Liver (tissue), 8 donors: ENCODE measurements at regions not wholly inside any gene's neighbourhood (a gene's known extent, or its start where the extent isn't known, plus 50 kb on each side); places are given as distances from the start of the nearest gene placed in this dataset.

Source experiments
- DNase-seq: peaks from one replicate; pipeline ENCODE4 v3.0.0-alpha.2; 2017; ENCODE audit warnings: low spot score
- H3K27ac ChIP-seq, 2 donors: one replicate each; pipeline ENCODE4 v1.7.0; 2013; ENCODE audit warnings: inconsistent platforms in 2 of 2, low read length in 2 of 2, control low read depth in 1 of 2, low read depth in 1 of 2, mild to moderate bottlenecking in 1 of 2
- H3K27me3 ChIP-seq, 4 donors: one replicate each; pipeline versions ENCODE4 v1.6.1 to v1.7.0; 2013; ENCODE audit warnings: low read length in 3 of 4, inconsistent platforms in 1 of 4, mild to moderate bottlenecking in 1 of 4, moderate library complexity in 1 of 4; ENCODE audit not compliant: control insufficient read depth in 4 of 4, insufficient read depth in 4 of 4
- H3K36me3 ChIP-seq, 4 donors: one replicate each; pipeline versions ENCODE4 v1.6.1 to v1.7.0; 2013; ENCODE audit warnings: low read length in 3 of 4, mild to moderate bottlenecking in 3 of 4, low read depth in 1 of 4, moderate library complexity in 1 of 4; ENCODE audit not compliant: control insufficient read depth in 4 of 4, insufficient read depth in 3 of 4
- H3K4me1 ChIP-seq, 4 donors: one replicate each; pipeline versions ENCODE4 v1.6.1 to v1.7.0; 2013; ENCODE audit warnings: low read length in 3 of 4, mild to moderate bottlenecking in 3 of 4, moderate library complexity in 1 of 4; ENCODE audit not compliant: control insufficient read depth in 4 of 4, insufficient read depth in 4 of 4
- H3K4me3 ChIP-seq, 3 donors: one replicate each; pipeline versions ENCODE4 v1.6.1 to v1.7.0; 2013; ENCODE audit warnings: low read length in 3 of 3, control low read depth in 1 of 3, low read depth in 1 of 3, mild to moderate bottlenecking in 1 of 3
- H3K9ac ChIP-seq, 2 donors: one replicate each; pipeline ENCODE4 v1.7.0; 2013; ENCODE audit warnings: low read length in 2 of 2, mild to moderate bottlenecking in 2 of 2, moderate library complexity in 2 of 2, control low read depth in 1 of 2, low read depth in 1 of 2
- H3K9me3 ChIP-seq, 4 donors: one replicate each; pipeline versions ENCODE4 v1.6.1 to v1.7.0; 2013; ENCODE audit warnings: low read length in 3 of 4; ENCODE audit not compliant: control insufficient read depth in 4 of 4
- EGR1 ChIP-seq, 2 donors: IDR thresholded peaks; 2 replicates each; pipeline ENCODE4 v1.6.1; 2016 to 2018; ENCODE audit warnings: antibody characterized with exemption in 2 of 2, low read depth in 2 of 2
- FOXA1 ChIP-seq: IDR thresholded peaks from 2 replicates; pipeline ENCODE4 v1.6.1; 2016; ENCODE audit warnings: antibody characterized with exemption
- FOXA2 ChIP-seq: IDR thresholded peaks from 2 replicates; pipeline ENCODE4 v1.6.1; 2016; ENCODE audit warnings: antibody characterized with exemption
- GABPA ChIP-seq, 2 donors: IDR thresholded peaks in 1 of 2; conservative IDR thresholded peaks in 1 of 2; 2 replicates each; pipeline ENCODE4 v1.6.1; 2016; ENCODE audit warnings: antibody characterized with exemption in 2 of 2, mild to moderate bottlenecking in 1 of 2, moderate library complexity in 1 of 2
- HNF4A ChIP-seq, 2 donors: conservative IDR thresholded peaks; 2 replicates each; pipeline ENCODE4 v1.6.1; 2016; ENCODE audit warnings: antibody characterized with exemption in 2 of 2, mild to moderate bottlenecking in 2 of 2
- HNF4G ChIP-seq: IDR thresholded peaks from 2 replicates; pipeline ENCODE4 v1.6.1; 2016; ENCODE audit warnings: antibody characterized with exemption
- JUND ChIP-seq, 2 donors: IDR thresholded peaks; 2 replicates each; pipeline ENCODE4 v1.6.1; 2016; ENCODE audit warnings: antibody characterized with exemption in 2 of 2
- NR2F2 ChIP-seq: IDR thresholded peaks from 2 replicates; pipeline ENCODE4 v1.6.1; 2016; ENCODE audit warnings: antibody characterized with exemption
- RAD21 ChIP-seq, 2 donors: IDR thresholded peaks; 2 replicates each; pipeline ENCODE4 v1.6.1; 2016; ENCODE audit warnings: antibody characterized with exemption in 2 of 2, mild to moderate bottlenecking in 2 of 2
- RXRA ChIP-seq, 2 donors: IDR thresholded peaks; 2 replicates each; pipeline ENCODE4 v1.6.1; 2017 to 2018; ENCODE audit warnings: antibody characterized with exemption in 2 of 2, mild to moderate bottlenecking in 1 of 2
- SP1 ChIP-seq: IDR thresholded peaks from 2 replicates; pipeline ENCODE4 v1.6.1; 2018; ENCODE audit warnings: antibody characterized with exemption, mild to moderate bottlenecking
- TAF1 ChIP-seq: conservative IDR thresholded peaks from 2 replicates; pipeline ENCODE4 v1.6.1; 2016; ENCODE audit warnings: antibody characterized with exemption, mild to moderate bottlenecking
- YY1 ChIP-seq: IDR thresholded peaks from 2 replicates; pipeline ENCODE4 v1.6.1; 2016; ENCODE audit warnings: antibody characterized with exemption, mild to moderate bottlenecking
- WGBS: extraction: QIAGEN DNeasy Blood & Tissue Kit; methylation state at CpG from one replicate; pipeline ENCODE4 v1.1.7; 2013; 5-methylcytosine and 5-hydroxymethylcytosine counted together
- TF ChIP-seq, protein P1 (sequence below): IDR thresholded peaks from 2 replicates; pipeline ENCODE4 v1.6.1; 2016; ENCODE audit warnings: antibody characterized with exemption
- TF ChIP-seq, protein P2 (sequence below): fragments of 150-350 bp; IDR thresholded peaks from 2 replicates; pipeline ENCODE4 v1.5.1; 2017; ENCODE audit warnings: improper control_type of control experiment, low read depth, low read length; ENCODE audit not compliant: missing input control
- TF ChIP-seq, protein P3 (sequence below): IDR thresholded peaks from 2 replicates; pipeline ENCODE4 v1.6.1; 2016; ENCODE audit warnings: antibody characterized with exemption
- TF ChIP-seq, protein P4 (sequence below): IDR thresholded peaks from 2 replicates; pipeline ENCODE4 v1.6.1; 2016; ENCODE audit warnings: antibody characterized with exemption
- TF ChIP-seq, protein P5 (sequence below): IDR thresholded peaks from 2 replicates; pipeline ENCODE4 v1.6.1; 2016; ENCODE audit warnings: antibody characterized with exemption, mild to moderate bottlenecking
- donor health status: healthy.
- donor health status: healthy.
- donor health status: healthy.
- donor health status: healthy.
- donor health status: healthy.

DNA sequence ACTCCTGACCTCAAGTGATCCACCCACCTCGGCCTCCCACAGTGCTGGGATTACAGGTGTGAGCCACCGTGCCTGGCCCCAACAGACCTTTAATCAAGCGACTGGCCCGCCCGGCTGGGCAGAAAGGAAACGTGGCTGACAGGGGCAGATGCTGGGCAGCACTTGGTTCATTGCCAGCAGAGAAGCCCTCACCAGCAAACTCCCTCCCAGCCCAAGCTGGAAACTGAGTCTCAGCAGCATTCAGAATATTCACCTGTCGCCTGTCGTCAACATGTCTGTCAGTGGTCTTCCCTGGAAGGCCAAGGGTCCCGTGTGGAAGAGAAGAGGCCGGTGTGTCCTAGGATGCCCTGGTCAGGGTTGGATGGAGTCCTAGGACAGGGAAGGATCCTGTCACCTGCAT, 245.0 kb downstream of the TEX29 start:
- Histone ChIP-seq H3K9ac (no peak overlapping the region), H3K36me3 (no peaks in the 10 kb centered on the region), H3K4me1 (no peaks in the 10 kb centered on the region), H3K9me3 (peaks cover 0 to 9% (median 2%) of the 10 kb centered on the region in 4 donors), H3K27ac (no peak overlapping the region), H3K27me3 (no peaks in the 10 kb centered on the region), H3K4me3 (no peak overlapping the region)
- no peak for TF ChIP-seq JUND (IDR thresholded peaks at IDR 0.05)
- TF ChIP-seq HNF4G, result no peak
- TF ChIP-seq, protein P1, sequence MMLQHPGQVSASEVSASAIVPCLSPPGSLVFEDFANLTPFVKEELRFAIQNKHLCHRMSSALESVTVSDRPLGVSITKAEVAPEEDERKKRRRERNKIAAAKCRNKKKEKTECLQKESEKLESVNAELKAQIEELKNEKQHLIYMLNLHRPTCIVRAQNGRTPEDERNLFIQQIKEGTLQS, result no peak
- TF ChIP-seq YY1, result no peak
- no peak for TF ChIP-seq FOXA1
- TF ChIP-seq, protein P2, sequence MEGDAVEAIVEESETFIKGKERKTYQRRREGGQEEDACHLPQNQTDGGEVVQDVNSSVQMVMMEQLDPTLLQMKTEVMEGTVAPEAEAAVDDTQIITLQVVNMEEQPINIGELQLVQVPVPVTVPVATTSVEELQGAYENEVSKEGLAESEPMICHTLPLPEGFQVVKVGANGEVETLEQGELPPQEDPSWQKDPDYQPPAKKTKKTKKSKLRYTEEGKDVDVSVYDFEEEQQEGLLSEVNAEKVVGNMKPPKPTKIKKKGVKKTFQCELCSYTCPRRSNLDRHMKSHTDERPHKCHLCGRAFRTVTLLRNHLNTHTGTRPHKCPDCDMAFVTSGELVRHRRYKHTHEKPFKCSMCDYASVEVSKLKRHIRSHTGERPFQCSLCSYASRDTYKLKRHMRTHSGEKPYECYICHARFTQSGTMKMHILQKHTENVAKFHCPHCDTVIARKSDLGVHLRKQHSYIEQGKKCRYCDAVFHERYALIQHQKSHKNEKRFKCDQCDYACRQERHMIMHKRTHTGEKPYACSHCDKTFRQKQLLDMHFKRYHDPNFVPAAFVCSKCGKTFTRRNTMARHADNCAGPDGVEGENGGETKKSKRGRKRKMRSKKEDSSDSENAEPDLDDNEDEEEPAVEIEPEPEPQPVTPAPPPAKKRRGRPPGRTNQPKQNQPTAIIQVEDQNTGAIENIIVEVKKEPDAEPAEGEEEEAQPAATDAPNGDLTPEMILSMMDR, result no peak
- TF ChIP-seq, protein P3, sequence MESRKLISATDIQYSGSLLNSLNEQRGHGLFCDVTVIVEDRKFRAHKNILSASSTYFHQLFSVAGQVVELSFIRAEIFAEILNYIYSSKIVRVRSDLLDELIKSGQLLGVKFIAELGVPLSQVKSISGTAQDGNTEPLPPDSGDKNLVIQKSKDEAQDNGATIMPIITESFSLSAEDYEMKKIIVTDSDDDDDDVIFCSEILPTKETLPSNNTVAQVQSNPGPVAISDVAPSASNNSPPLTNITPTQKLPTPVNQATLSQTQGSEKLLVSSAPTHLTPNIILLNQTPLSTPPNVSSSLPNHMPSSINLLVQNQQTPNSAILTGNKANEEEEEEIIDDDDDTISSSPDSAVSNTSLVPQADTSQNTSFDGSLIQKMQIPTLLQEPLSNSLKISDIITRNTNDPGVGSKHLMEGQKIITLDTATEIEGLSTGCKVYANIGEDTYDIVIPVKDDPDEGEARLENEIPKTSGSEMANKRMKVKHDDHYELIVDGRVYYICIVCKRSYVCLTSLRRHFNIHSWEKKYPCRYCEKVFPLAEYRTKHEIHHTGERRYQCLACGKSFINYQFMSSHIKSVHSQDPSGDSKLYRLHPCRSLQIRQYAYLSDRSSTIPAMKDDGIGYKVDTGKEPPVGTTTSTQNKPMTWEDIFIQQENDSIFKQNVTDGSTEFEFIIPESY, result no peak
- TF ChIP-seq FOXA2, result no peak
- no peak for TF ChIP-seq EGR1 (IDR thresholded peaks at IDR 0.05; ENCODE audit: low read depth in 2 of 2)
- TF ChIP-seq NR2F2, result no peak
- no peak for TF ChIP-seq HNF4A (conservative IDR thresholded peaks at IDR 0.05)
- TF ChIP-seq RXRA (IDR thresholded peaks at IDR 0.05), result no peak
- TF ChIP-seq, protein P4, sequence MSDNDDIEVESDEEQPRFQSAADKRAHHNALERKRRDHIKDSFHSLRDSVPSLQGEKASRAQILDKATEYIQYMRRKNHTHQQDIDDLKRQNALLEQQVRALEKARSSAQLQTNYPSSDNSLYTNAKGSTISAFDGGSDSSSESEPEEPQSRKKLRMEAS, result no peak
- TF ChIP-seq GABPA (IDR thresholded peaks at IDR 0.05 in 1 of 2, conservative IDR thresholded peaks at IDR 0.05 in 1 of 2), result no peak
- TF ChIP-seq TAF1, result no peak
- TF ChIP-seq SP1, result no peak
- WGBS, result 81% methylated on average over 10 of the region's 10 CpGs
- no peak for DNase-seq

DNA sequence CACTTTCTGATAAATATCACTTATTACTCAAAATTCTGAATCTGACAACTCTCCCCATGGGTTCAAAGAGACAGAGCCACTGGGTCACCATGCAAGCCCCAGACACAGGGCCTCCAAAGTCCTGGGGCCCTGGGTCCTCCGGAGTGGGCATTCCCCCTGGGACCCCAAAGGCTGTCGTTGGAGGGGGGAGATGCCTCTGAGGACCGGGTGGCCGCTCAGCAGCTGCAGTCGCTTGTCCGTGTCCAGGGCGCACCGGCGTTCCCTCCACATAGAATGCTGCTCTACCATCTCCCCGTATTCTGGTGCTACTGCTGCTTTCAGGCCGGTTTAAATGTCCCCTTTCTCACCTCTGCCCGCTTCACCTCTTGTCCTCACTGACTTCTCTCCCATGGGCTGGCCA, 246.1 kb downstream of the TEX29 start:
- Histone ChIP-seq H3K9me3 (peaks cover 0 to 9% (median 2%) of the 10 kb centered on the region in 4 donors), H3K36me3 (no peaks in the 10 kb centered on the region), H3K27ac (no peak overlapping the region), H3K4me3 (no peak overlapping the region), H3K9ac (no peak overlapping the region), H3K4me1 (no peaks in the 10 kb centered on the region), H3K27me3 (no peaks in the 10 kb centered on the region)
- 91% methylated on average over 12 of the region's 12 CpGs for WGBS
- no peak for DNase-seq
- TF ChIP-seq RXRA (IDR thresholded peaks at IDR 0.05) (no peak), NR2F2 (no peak), YY1 (no peak), EGR1 (IDR thresholded peaks at IDR 0.05; ENCODE audit: low read depth in 2 of 2) (no peak), HNF4G (no peak), RAD21 (IDR thresholded peaks at IDR 0.05) (no peak), GABPA (IDR thresholded peaks at IDR 0.05 in 1 of 2, conservative IDR thresholded peaks at IDR 0.05 in 1 of 2) (no peak), TAF1 (no peak), HNF4A (conservative IDR thresholded peaks at IDR 0.05) (no peak), FOXA1 (no peak), JUND (IDR thresholded peaks at IDR 0.05) (no peak), FOXA2 (no peak)
- TF ChIP-seq, protein P3, result no peak
- TF ChIP-seq, protein P1, result no peak
- TF ChIP-seq, protein P5, sequence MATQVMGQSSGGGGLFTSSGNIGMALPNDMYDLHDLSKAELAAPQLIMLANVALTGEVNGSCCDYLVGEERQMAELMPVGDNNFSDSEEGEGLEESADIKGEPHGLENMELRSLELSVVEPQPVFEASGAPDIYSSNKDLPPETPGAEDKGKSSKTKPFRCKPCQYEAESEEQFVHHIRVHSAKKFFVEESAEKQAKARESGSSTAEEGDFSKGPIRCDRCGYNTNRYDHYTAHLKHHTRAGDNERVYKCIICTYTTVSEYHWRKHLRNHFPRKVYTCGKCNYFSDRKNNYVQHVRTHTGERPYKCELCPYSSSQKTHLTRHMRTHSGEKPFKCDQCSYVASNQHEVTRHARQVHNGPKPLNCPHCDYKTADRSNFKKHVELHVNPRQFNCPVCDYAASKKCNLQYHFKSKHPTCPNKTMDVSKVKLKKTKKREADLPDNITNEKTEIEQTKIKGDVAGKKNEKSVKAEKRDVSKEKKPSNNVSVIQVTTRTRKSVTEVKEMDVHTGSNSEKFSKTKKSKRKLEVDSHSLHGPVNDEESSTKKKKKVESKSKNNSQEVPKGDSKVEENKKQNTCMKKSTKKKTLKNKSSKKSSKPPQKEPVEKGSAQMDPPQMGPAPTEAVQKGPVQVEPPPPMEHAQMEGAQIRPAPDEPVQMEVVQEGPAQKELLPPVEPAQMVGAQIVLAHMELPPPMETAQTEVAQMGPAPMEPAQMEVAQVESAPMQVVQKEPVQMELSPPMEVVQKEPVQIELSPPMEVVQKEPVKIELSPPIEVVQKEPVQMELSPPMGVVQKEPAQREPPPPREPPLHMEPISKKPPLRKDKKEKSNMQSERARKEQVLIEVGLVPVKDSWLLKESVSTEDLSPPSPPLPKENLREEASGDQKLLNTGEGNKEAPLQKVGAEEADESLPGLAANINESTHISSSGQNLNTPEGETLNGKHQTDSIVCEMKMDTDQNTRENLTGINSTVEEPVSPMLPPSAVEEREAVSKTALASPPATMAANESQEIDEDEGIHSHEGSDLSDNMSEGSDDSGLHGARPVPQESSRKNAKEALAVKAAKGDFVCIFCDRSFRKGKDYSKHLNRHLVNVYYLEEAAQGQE, result no peak
- TF ChIP-seq, protein P4, result no peak
- TF ChIP-seq, protein P2, result no peak
